ENCODE measurements at regions not wholly inside any gene's neighbourhood (a gene's known extent, or its start where the extent isn't known, plus 50 kb on each side); places are given as distances from the start of the nearest gene placed in this dataset.
"Not testable (repeated sequence)": the region's sequence is repeated elsewhere in the genome, so short reads cannot be mapped to it uniquely, and the experiment has no call there.

DNA sequence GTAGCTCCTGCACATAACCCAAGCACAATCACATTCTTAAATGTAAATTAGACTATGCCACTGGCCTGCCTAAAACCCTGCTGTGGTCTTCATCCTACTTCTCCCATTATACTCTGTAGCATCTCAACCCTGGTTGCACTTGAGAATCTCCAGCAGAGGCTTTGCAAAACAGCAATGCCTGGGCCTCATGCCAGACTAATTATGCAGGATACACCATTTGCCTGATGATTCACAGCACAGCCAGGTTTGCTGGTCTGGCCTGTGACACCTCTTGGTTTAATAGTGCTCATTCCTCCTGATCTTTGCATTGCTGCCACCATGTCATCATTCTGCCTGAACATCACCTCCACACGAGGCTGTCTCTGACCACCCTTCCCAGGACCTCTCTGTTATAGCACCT, 491.9 kb upstream of the TOM1L1 start:
- Mint-ChIP-seq H3K27me3 (no peaks in the 10 kb centered on the region), H3K4me1 (no peaks in the 10 kb centered on the region), H3K27ac (no peak overlapping the region), H3K9me3 (peaks cover 1 to 6% (median 6%) of the 10 kb centered on the region in 3 donors), H3K36me3 (no peaks in the 10 kb centered on the region), H3K4me3 (no peak overlapping the region)

DNA sequence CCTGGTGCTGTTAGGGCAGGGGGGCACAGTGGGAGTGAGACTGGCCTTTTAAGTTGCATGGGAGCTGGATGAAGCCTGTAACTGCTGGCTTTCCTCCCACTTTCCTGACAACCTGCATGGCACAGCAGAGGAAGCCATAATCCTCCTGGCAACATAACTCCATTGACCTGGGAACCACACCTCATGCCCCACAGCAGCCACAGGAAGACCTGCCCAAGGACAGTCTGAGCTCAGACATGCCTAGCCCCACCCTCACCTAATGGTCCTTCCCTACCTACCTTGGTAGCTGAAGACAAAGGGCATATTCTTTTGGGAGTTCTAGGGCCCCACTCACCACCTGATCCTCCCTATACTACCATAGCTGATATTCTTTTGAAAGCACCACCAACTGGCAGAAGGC, 482.2 kb upstream of the TOM1L1 start:
- no peaks in the 10 kb centered on the region for H3K4me1 Mint-ChIP-seq
- H3K36me3 Mint-ChIP-seq = no peaks in the 10 kb centered on the region
- peaks cover 0 to 12% (median 0%) of the 10 kb centered on the region in 3 donors for H3K9me3 Mint-ChIP-seq

DNA sequence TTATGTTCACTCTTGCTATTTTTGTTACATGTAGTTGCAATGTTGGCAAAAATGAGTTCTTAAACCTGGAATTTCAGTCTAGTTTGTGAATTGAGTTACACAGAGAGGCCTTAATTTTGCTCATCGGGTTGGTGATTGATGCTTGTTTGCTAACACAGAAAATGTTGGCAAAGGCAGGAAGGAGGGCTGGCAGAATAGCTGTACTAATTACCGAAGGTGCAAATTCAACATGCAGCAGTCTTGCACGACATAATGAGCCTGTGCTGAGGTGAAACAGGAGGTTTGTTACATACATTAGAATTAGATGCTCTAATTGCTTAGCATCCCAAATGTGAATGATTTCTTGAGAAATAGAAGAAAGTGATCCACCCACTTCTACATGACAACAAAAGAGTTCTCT, 475.0 kb upstream of the TOM1L1 start:
- Mint-ChIP-seq H3K4me3 (no peak overlapping the region), H3K9me3 (peaks cover 1 to 16% (median 4%) of the 10 kb centered on the region in 3 donors), H3K27me3 (no peaks in the 10 kb centered on the region), H3K27ac (no peak overlapping the region), H3K36me3 (no peaks in the 10 kb centered on the region), H3K4me1 (no peaks in the 10 kb centered on the region)

More for the DNA sequence above, 482.2 kb upstream of the TOM1L1 start:
- Mint-ChIP-seq H3K27ac (no peak overlapping the region), H3K4me3 (no peak overlapping the region), H3K27me3 (no peaks in the 10 kb centered on the region)

DNA sequence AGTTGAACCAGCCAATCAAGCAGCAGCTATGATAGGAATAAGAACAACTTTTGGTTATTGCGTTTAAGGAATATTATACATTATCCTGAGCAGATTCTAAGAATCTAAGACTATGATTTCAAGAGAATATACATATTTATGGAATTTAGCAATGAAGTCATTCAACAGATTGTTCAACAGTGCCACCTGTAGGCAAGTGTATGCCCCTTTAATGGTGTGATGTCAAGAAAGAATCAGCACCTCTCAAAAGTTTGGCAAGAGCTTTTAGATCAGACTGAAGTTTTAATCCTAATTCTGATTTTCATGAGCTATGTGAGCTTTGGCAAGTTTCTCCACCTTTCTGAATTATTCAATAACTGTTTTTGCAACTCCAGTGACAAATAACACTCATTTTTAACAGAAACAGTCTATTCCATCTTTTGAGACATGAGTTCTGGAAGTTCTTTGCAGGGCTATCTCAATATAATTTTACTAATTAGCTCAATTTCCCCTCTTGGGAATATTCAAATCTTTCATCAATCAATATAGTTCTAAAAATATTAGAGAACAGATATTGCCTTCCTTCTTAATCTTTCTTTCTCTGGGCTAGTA, 474.3 kb upstream of the TOM1L1 start:
- H3K27me3 Mint-ChIP-seq = no peaks in the 10 kb centered on the region
- no peaks in the 10 kb centered on the region for H3K4me1 Mint-ChIP-seq
- no peak overlapping the region for H3K4me3 Mint-ChIP-seq
- peaks cover 0 to 18% (median 4%) of the 10 kb centered on the region in 3 donors for H3K9me3 Mint-ChIP-seq
- H3K36me3 Mint-ChIP-seq = no peaks in the 10 kb centered on the region
- no peak overlapping the region for H3K27ac Mint-ChIP-seq

DNA sequence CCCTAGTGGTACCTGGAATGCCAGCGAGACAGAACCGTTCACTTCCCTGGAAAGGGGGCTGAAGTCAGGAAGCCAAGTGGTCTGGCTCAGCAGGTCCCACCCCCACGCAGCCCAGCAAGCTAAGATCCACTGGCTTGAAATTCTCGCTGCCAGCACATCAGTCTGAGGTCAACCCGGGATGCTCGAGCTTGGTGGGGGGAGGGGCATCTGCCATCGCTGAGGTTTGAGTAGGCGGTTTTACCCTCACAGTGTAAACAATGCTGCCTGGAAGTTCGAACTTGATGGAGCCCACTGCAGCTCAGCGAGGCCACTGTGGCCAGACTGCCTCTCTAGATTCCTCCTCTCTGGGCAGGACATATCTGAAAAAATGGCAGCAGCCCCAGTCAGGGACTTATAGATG, 464.7 kb upstream of the TOM1L1 start:
- H3K9me3 Mint-ChIP-seq = peaks cover 2 to 22% (median 12%) of the 10 kb centered on the region in 3 donors
- H3K27me3 Mint-ChIP-seq = no peaks in the 10 kb centered on the region
- H3K4me3 Mint-ChIP-seq = no peak overlapping the region
- H3K4me1 Mint-ChIP-seq = no peaks in the 10 kb centered on the region
- no peaks in the 10 kb centered on the region for H3K36me3 Mint-ChIP-seq
- H3K27ac Mint-ChIP-seq = no peak overlapping the region

DNA sequence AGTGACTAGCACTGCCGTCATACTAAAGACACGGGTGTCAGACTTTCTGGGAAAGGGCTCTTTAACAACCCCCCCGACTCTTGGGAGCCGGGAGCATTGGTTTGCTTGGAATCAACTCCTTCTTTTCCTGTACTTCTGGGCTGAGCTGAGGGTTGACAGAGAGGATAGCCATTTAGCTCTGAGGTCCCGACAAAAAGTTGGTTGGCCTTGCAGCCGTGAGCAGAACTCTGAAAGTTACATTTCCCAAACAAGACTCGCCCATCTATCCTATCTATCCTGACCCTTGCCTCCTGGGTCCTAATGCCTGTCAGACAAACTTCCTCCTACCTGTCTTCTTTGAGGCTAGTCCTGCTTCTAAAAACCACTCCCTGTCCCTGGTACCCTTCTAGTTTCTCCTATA, 460.8 kb upstream of the TOM1L1 start:
- Mint-ChIP-seq H3K27ac (no peak overlapping the region), H3K36me3 (no peaks in the 10 kb centered on the region), H3K4me1 (no peaks in the 10 kb centered on the region), H3K9me3 (peaks cover 2 to 18% (median 9%) of the 10 kb centered on the region in 3 donors), H3K27me3 (no peaks in the 10 kb centered on the region), H3K4me3 (no peak overlapping the region)

DNA sequence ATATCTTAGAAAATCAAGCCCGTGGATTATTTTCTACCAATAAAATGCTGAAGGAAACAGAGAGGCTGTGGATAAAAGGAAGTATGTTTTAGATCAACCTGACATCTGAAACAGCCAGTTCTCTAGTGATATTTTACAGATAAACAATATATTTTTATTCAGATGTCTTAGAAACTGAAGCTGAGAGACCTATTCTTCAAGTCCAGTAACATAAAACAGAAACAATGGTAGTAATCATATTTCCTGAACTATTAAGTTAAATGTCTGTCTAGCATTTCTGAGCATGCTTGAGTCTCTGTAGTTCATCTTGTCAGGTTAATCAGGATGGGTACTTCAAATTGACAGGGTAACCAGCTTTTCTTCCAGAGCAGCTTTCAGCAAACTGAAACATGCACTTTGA, 449.6 kb upstream of the TOM1L1 start:
- Mint-ChIP-seq H3K4me1 (no peaks in the 10 kb centered on the region), H3K36me3 (no peaks in the 10 kb centered on the region), H3K27ac (no peak overlapping the region), H3K27me3 (no peaks in the 10 kb centered on the region), H3K9me3 (peaks cover 0 to 8% (median 3%) of the 10 kb centered on the region in 3 donors), H3K4me3 (no peak overlapping the region)

DNA sequence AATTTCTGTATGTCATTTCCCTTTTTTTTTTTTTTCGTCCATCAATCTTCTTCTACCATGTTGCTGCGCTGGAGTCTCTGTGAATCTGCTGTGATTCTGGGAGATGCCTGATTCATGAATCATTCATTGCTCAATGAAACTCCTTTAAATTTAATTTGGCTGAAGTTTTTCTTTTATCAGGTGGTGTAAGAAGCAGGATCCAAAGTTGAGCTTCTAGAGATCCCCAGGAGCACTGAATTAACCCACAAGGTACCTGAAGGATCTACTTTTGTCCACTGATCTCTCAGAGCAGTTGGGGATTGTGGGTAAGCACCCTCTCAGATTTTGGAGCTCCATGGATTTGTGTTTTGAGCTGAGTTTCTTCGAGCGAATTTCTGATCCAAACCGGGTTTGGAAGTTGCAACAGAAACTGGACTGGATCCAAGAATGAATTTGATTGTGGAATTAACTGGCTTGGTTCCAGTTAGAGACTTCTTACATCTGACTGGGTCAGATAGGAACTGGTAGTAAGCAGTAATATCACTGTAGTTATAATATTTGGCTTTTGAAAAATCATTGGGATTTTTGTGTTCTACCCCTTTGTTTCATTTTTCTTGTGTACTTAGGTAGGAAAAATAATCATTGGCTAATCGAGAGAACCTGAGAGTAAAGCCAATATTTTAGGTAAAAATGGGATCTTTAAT, 447.8 kb upstream of the TOM1L1 start:
- Mint-ChIP-seq H3K4me1 (no peaks in the 10 kb centered on the region), H3K9me3 (peaks cover 0 to 8% (median 3%) of the 10 kb centered on the region in 3 donors), H3K4me3 (no peak overlapping the region), H3K27me3 (no peaks in the 10 kb centered on the region), H3K36me3 (no peaks in the 10 kb centered on the region), H3K27ac (no peak overlapping the region)

DNA sequence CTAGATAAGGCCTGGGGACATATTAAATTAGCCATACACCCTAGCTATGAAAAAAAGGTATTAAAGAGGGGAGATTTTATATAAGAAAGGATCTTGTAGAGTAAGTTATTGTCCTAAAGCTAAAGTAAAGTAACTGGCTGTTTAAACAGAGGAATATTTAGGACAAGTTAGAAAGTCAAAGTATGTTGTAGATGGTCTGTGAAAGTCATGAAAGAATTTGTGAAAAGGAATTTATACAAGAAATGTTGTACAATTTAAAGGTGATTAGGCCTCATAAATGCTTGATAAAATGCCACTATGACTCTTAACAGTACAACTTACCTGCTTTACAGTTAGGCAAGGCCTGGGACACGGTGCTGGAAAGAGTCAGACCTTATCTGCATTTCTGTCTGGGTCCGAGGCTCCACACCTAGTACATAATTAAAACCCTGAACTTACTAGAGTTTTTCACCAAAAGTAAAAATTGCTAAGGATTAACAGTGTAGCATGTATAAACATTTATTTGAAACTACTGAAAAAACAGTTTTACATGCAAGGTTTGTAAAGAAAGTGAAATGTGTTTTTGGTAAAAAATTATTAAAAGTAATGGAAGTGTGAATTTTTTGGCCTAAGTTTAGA, 445.3 kb upstream of the TOM1L1 start:
- Mint-ChIP-seq H3K27me3 (no peaks in the 10 kb centered on the region), H3K9me3 (peaks cover 0 to 8% (median 6%) of the 10 kb centered on the region in 3 donors), H3K36me3 (no peaks in the 10 kb centered on the region), H3K4me3 (no peak overlapping the region), H3K27ac (no peak overlapping the region), H3K4me1 (no peaks in the 10 kb centered on the region)

DNA sequence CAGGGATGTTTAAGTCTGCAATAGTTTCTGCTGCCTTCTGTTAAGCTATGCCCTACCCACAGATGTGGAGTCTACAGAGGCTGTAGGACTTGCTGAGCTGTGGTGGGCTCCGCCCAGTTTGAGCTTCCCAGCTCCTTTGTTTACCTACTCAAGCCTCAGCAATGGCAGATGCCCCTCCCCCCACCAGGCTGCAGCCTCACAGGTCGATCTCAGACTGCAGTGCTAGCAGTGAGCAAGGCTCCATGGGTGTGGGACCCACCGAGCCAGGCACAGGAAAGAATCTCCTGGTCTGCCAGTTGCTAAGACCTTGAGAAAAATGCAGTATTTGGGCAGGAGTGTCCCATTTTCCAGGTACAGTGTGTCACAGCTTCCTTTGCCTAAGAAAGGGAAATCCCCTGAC, 435.2 kb upstream of the TOM1L1 start:
- not testable (repeated sequence) for H3K27me3 Mint-ChIP-seq, H3K36me3 Mint-ChIP-seq, H3K4me3 Mint-ChIP-seq, H3K27ac Mint-ChIP-seq, H3K4me1 Mint-ChIP-seq
- peaks cover 4 to 10% (median 7%) of the 10 kb centered on the region in 3 donors for H3K9me3 Mint-ChIP-seq

DNA sequence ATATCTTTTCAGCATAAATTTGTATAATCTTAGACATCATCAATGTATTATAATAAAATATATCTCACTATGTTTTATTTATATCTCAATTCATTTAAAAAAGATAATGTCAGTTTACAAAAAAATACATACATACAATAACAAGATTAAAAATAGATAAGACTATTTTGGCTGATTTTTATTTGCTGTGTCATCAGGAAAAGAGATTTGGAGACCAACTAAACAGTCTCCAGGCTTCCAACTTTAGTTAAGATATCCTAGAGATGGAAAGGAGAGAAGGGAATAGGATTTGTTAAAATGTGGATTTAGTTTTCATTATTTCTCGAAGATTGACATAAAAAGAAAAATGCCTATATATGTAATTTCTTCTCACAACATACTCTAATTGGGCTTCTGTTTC, 433.8 kb upstream of the TOM1L1 start:
- no peak overlapping the region for H3K27ac Mint-ChIP-seq
- H3K4me3 Mint-ChIP-seq = no peak overlapping the region
- H3K36me3 Mint-ChIP-seq = no peaks in the 10 kb centered on the region
- peaks cover 4 to 10% (median 7%) of the 10 kb centered on the region in 3 donors for H3K9me3 Mint-ChIP-seq
- no peaks in the 10 kb centered on the region for H3K27me3 Mint-ChIP-seq
- peaks cover 0 to 3% (median 0%) of the 10 kb centered on the region in 3 donors for H3K4me1 Mint-ChIP-seq

DNA sequence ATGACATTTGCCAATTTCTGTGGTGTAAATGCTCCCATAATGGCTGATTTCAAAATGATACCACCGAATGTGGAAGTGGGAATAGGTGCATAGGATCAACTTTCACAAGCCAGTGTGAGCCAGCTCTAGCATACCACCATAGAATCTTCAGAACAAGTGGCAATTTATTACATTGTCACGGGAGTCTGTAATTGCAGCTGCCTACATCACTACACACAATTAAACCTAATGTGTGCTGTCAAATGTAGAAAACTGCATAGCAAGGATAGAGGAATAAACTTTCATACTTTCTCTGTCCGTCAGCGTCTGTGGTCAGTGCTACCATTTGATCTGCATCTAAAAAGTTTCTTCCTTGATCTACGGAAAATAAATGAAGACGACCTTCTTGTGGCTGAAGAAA, 417.8 kb upstream of the TOM1L1 start:
- Mint-ChIP-seq H3K27me3 (no peaks in the 10 kb centered on the region), H3K4me1 (no peaks in the 10 kb centered on the region), H3K36me3 (no peaks in the 10 kb centered on the region), H3K27ac (no peak overlapping the region), H3K4me3 (no peak overlapping the region), H3K9me3 (peaks cover 0 to 6% (median 2%) of the 10 kb centered on the region in 3 donors)

DNA sequence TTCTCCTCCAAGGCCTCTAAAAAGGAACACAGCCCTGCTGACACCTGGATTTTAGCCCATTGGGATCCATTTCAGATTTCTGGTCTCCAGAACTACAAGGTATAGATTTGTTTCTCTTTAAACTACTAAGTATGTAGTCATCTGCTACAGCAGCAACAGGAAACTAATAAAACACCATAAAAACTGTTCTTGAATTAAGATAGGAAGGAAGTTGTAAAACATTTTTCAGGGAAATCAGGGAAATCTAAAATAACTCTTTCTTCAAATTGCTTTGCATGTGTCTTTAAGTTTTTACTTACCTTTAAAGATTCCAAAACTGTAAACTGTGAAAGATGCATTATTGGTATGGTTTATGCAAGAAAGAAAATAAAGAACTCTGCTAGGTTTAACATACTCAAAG, 407.0 kb upstream of the TOM1L1 start:
- H3K4me1 Mint-ChIP-seq = no peaks in the 10 kb centered on the region
- peaks cover 0 to 2% (median 1%) of the 10 kb centered on the region in 3 donors for H3K9me3 Mint-ChIP-seq
- no peaks in the 10 kb centered on the region for H3K27me3 Mint-ChIP-seq
- H3K36me3 Mint-ChIP-seq = no peaks in the 10 kb centered on the region
- H3K4me3 Mint-ChIP-seq = no peak overlapping the region
- no peak overlapping the region for H3K27ac Mint-ChIP-seq

DNA sequence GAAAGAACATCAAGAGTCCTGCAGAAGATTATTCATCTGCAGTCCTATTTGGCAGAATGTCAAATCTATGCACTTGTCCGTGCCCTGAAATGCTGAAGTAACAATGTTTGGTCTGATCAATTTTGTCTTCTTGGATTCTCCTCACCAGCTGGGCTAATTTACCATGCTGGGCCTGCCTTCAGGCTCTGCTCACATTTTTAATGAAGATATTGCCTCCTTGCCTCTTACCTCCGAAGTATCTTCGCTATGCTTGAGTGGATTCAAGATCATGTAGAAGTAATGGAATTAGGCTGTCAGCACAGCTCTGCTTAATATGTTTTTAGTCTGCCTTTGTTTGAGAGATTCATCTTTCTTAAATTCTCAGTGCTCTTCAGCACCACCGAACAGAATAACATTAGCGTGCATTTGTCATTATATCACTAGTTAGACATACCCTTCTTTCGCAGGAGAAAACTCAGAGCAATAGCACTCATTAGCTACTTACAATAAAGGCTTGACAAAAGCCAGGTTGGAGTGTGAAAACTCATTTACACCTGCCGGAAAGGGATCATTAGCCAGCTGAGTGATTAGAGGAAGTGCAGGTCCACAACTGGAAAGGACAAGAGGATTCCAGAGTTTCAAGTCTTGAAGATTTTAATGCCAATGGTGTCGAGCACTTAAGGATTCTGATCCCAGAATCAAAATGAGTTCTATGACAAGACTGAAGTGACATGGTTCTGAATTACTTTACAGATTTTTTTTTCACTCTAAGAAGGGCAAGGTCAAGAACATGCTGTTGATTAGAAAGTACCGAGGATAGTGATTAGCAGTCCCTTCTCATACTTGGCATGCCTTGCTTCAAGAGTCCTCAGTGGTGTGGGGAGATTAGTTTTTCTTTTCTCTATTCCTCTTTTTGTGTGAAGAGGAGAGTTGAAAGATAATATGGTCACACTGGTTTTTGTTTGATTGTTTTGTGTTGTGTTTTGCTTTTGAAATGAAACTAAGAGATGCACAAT, 405.6 kb upstream of the TOM1L1 start:
- Mint-ChIP-seq H3K36me3 (no peaks in the 10 kb centered on the region), H3K4me1 (no peaks in the 10 kb centered on the region), H3K4me3 (no peak overlapping the region), H3K27ac (peak overlapping the region in 1 of 3 donors; percentile 11), H3K27me3 (no peaks in the 10 kb centered on the region), H3K9me3 (peaks cover 1 to 2% (median 2%) of the 10 kb centered on the region in 3 donors)

DNA sequence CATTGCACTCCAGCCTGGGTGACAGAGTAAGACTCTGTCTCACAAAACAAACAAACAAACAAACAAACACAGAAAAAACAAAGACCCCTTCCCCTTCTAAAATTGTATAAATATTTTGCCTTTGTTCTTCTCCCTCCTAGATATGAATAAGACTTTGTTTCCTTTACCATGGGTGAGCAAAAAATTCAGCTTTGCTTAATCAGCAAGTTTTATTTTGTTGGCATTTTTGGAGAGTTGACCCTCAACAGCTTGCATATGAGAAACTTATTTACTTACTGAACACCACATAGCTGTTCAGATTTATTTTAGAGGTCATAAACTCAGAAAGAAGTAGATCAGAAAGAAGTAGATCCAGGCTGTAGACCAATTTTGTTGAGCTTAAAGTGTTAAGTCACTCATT, 395.2 kb upstream of the TOM1L1 start:
- no peaks in the 10 kb centered on the region for H3K4me1 Mint-ChIP-seq
- H3K9me3 Mint-ChIP-seq = peaks cover 0 to 4% (median 2%) of the 10 kb centered on the region in 3 donors
- H3K27ac Mint-ChIP-seq = no peak overlapping the region
- H3K4me3 Mint-ChIP-seq = no peak overlapping the region
- H3K27me3 Mint-ChIP-seq = no peaks in the 10 kb centered on the region
- H3K36me3 Mint-ChIP-seq = no peaks in the 10 kb centered on the region
